Endothelial cell of umbilical vein (primary cell): ENCODE measurements at regions not wholly inside any gene's neighbourhood (a gene's known extent, or its start where the extent isn't known, plus 50 kb on each side); places are given as distances from the start of the nearest gene placed in this dataset.
"Not testable (repeated sequence)": the region's sequence is repeated elsewhere in the genome, so short reads cannot be mapped to it uniquely, and the experiment has no call there.

Experiments
- BruUV-seq: library from RNA; stranded (reverse); fragments of 400-500 nt; replicated peaks from 2 replicates; lab custom pipeline; 2021; lab: Mats Ljungman, UMichigan
- CTCF ChIA-PET: fragments of 300-600, 350-600 bp; sonication (Branson Sonifier 250); formaldehyde crosslinking; loops from one replicate; lab custom pipeline; 2021; ENCODE audit warnings: antibody characterized with exemption, inconsistent platforms; lab: Charles Lee
- POLR2A ChIA-PET: fragments of 300-600, 350-600 bp; sonication (Branson Sonifier 250); formaldehyde crosslinking; loops from one replicate; lab custom pipeline; 2021; ENCODE audit warnings: antibody characterized with exemption, inconsistent platforms; lab: Charles Lee
- DNase-seq: peaks from one replicate; pipeline ENCODE4 v3.0.0-alpha.2; 2011; ENCODE audit warnings: low read depth, low spot score
- FAIRE-seq: peaks from 2 replicates; lab custom pipeline; 2011; peaks lifted over from hg19 to GRCh38; lab: Jason Lieb, UNC
- H2AFZ ChIP-seq: 2 replicates; pipeline ENCODE4 v1.6.0; 2012; ENCODE audit warnings: low read depth, low read length, control low read depth, inconsistent platforms
- H3K27ac ChIP-seq: 2 replicates; pipeline ENCODE4 v1.5.1; 2011; ENCODE audit warnings: low read depth, mild to moderate bottlenecking, control low read depth, low read length, moderate library complexity; ENCODE audit not compliant: insufficient read depth
- H3K27me3 ChIP-seq, 2 experiments: 2 replicates each; pipeline versions ENCODE4 v1.6.0 to v1.6.1; 2011; ENCODE audit warnings: low read length in 2 of 2, mixed read lengths in 1 of 2; ENCODE audit not compliant: control insufficient read depth in 2 of 2, insufficient read depth in 2 of 2
- H3K36me3 ChIP-seq, 2 experiments: 2 replicates in 1 of 2; 3 replicates in 1 of 2; pipeline ENCODE4 v1.5.1; 2011; ENCODE audit warnings: low read length in 2 of 2, mild to moderate bottlenecking in 1 of 2, moderate library complexity in 1 of 2; ENCODE audit not compliant: control insufficient read depth in 2 of 2, insufficient read depth in 2 of 2; ENCODE audit errors: extremely low read depth in 1 of 2
- H3K4me1 ChIP-seq: 3 replicates; pipeline ENCODE4 v1.5.1; 2011; ENCODE audit warnings: mild to moderate bottlenecking, low read length; ENCODE audit not compliant: control insufficient read depth, insufficient read depth; ENCODE audit errors: extremely low read depth
- H3K4me2 ChIP-seq: 2 replicates; pipeline ENCODE4 v1.6.1; 2011; ENCODE audit warnings: low read length, control low read depth, mixed read lengths; ENCODE audit not compliant: insufficient read depth
- H3K4me3 ChIP-seq, 3 experiments: fragments of 200-600 bp in 1 of 3; sonication (generic), shearing (Covaris generic) in 1 of 3; replicated peaks in 1 of 3; 2 replicates each; pipeline ENCODE4 v1.5.1; 2011 to 2016; ENCODE audit warnings: control low read depth in 3 of 3, low read length in 3 of 3, mild to moderate bottlenecking in 2 of 3, inconsistent platforms in 1 of 3, low read depth in 1 of 3, moderate library complexity in 1 of 3; ENCODE audit not compliant: insufficient read depth in 1 of 3
- H3K79me2 ChIP-seq: 2 replicates; pipeline ENCODE4 v1.6.0; 2012; ENCODE audit warnings: low read length, inconsistent platforms; ENCODE audit not compliant: control insufficient read depth, insufficient read depth
- H3K9ac ChIP-seq: replicated peaks from 2 replicates; pipeline ENCODE3; 2011; ENCODE audit warnings: low read length, control low read depth; ENCODE audit not compliant: insufficient read depth; ENCODE audit errors: extremely low read depth
- H3K9me1 ChIP-seq: replicated peaks from 3 replicates; pipeline ENCODE4 v1.6.0; 2011; ENCODE audit warnings: mild to moderate bottlenecking, low read length; ENCODE audit not compliant: control insufficient read depth, insufficient read depth; ENCODE audit errors: extremely low read depth
- H3K9me3 ChIP-seq: replicated peaks from 2 replicates; pipeline ENCODE4 v1.5.1; 2012; ENCODE audit warnings: low read length, inconsistent platforms; ENCODE audit not compliant: control insufficient read depth, insufficient read depth
- H4K20me1 ChIP-seq: replicated peaks from 2 replicates; pipeline ENCODE3; 2011; ENCODE audit warnings: mild to moderate bottlenecking, low read length; ENCODE audit not compliant: control insufficient read depth, insufficient read depth; ENCODE audit errors: extremely low read depth
- GATA2 ChIP-seq: IDR thresholded peaks from 2 replicates; pipeline ENCODE4 v1.7.0; 2011; ENCODE audit warnings: low read depth, mild to moderate bottlenecking, moderate library complexity, mixed read lengths, low read length; ENCODE audit not compliant: insufficient read length, insufficient read depth
- JUN ChIP-seq: IDR thresholded peaks from 2 replicates; pipeline ENCODE4 v1.6.1; 2011; ENCODE audit warnings: borderline replicate concordance, low read depth; ENCODE audit not compliant: insufficient read length, insufficient read depth
- dilution Hi-C: fragments of 300-500 bp; cut with MboI; formaldehyde crosslinking; loops from one replicate; pipeline ENCODE4 v1.15.0; 2019; ENCODE audit warnings: low sequenced_read_pairs; ENCODE audit not compliant: extremely low pct_ligation_motif_present
- intact Hi-C: fragments of 100-400 bp; cut with micrococcal nuclease; formaldehyde crosslinking; loops from one replicate; pipeline ENCODE4 v1.10.0; 2022

DNA sequence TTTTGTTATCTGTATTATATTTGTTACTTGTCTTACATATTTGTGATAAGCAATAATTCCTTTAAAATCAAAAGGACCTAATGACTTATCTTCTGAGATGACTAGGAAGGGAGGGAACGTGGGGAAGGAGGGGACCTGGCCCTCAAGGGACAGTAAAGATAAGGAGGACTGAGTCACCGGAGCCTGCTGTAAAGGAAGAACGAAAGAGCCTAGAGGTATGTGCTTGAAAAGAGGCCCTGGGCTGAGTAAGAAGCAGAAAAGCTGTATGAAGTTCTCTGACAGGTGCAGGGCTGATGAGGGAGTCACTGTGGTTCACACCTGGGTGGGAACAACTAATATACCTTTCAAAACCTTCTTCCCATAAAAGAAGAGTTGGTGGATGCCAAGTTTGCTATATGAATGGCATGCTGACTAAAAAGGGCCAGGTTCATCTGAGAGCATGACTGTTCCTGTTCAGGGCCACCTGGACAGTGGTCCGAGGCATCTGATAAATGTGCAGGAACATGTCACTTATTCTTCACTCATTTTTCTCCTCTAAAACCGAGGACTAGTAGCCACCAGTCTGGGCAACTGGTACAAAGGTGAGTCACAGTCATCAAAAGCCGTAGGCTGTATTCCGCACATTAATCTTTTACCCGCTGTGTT lies 111.3 kb downstream of the TNFAIP3 start:
- ChIA-PET CTCF (interaction anchor here (1.5 kb wide), 1 partner anchor 274 kb away, joined by 5 read pairs; no protein-coding TSS in a partner anchor), POLR2A (no interaction called here)
- TF ChIP-seq JUN (no peak), GATA2 (no peak)
- no peak for FAIRE-seq
- Histone ChIP-seq H3K4me3 (no peak overlapping the region), H3K27me3 (peaks cover 1 to 2% of the 10 kb centered on the region in 2 experiments), H4K20me1 (no peaks in the 10 kb centered on the region), H3K9me3 (no peaks in the 10 kb centered on the region), H2AFZ (no peak overlapping the region), H3K36me3 (no peaks in the 10 kb centered on the region), H3K9me1 (no peaks in the 10 kb centered on the region), H3K9ac (no peak overlapping the region), H3K79me2 (no peaks in the 10 kb centered on the region), H3K27ac (no peak overlapping the region), H3K4me2 (no peak overlapping the region), H3K4me1 (no peaks in the 10 kb centered on the region)
- BruUV-seq = no TSS peak
- no peak for DNase-seq
- intact Hi-C loops (no loop called here), dilution Hi-C loops (no loop called here)

- H3K36me3 ChIP-seq, BruUV-seq, H3K9me1 ChIP-seq, FAIRE-seq, H3K9me3 ChIP-seq, H3K27me3 ChIP-seq, H3K4me1 ChIP-seq, dilution Hi-C loops, H2AFZ ChIP-seq, DNase-seq, H3K27ac ChIP-seq, intact Hi-C loops, H4K20me1 ChIP-seq, POLR2A ChIA-PET, H3K79me2 ChIP-seq, H3K9ac ChIP-seq, H3K4me3 ChIP-seq, H3K4me2 ChIP-seq: not testable (repeated sequence)
- CTCF ChIA-PET = interaction anchor here (0.8 to 0.9 kb wide), 2 partner anchors 27 to 112 kb away, joined by 3 to 4 read pairs; partner anchors contain the start of gene TNFAIP3
Observed at GRCh38 chr6:137979263-137979662, 112.2 kb downstream of the TNFAIP3 start.
